ENCODE measurements at regions not wholly inside any gene's neighbourhood (a gene's known extent, or its start where the extent isn't known, plus 50 kb on each side); places are given as distances from the start of the nearest gene placed in this dataset.

GRCh38 chr4:12499693-12500092 is 984.4 kb downstream of the RAB28 start:
- peaks cover 0 to 22% (median 6%) of the 10 kb centered on the region in 7 donors for H3K9me3 Mint-ChIP-seq
- Histone ChIP-seq H4K20me1 (ENCODE audit: insufficient read depth, low read length) (no peaks in the 10 kb centered on the region), H3K4me1 (ENCODE audit: control insufficient read depth in 1 of 2, insufficient read depth in 2 of 2, low read length in 2 of 2) (no peaks in the 10 kb centered on the region), H3K36me3 (replicated peaks in 1 of 2; ENCODE audit: control insufficient read depth in 1 of 2, insufficient read depth in 2 of 2, low read length in 2 of 2) (no peaks in the 10 kb centered on the region), H3K27ac (ENCODE audit: low read depth in 1 of 2, low read length in 2 of 2) (no peak overlapping the region), H3K9me3 (replicated peaks in 1 of 2; ENCODE audit: control insufficient read depth in 1 of 2, insufficient read depth in 1 of 2, low read length in 2 of 2) (peaks cover 6% of the 10 kb centered on the region in 2 donors), H3K79me2 (ENCODE audit: insufficient read depth, low read length) (no peaks in the 10 kb centered on the region), H2AFZ (ENCODE audit: insufficient read depth, low read depth, low read length, poor library complexity, severe bottlenecking) (no peak overlapping the region), H3K4me2 (replicated peaks; ENCODE audit: extremely low read depth, low read length, poor library complexity, severe bottlenecking) (no peak overlapping the region), H3K9ac (ENCODE audit: insufficient read depth, low read length, poor library complexity, severe bottlenecking) (no peak overlapping the region), H3K27me3 (ENCODE audit: control insufficient read depth in 2 of 2, insufficient read depth in 2 of 2, low read length in 2 of 2) (no peaks in the 10 kb centered on the region), H3K4me3 (replicated peaks in 1 of 3; ENCODE audit: low read depth in 2 of 3, low read length in 3 of 3) (no peak overlapping the region)
- no peak overlapping the region for H3K27ac Mint-ChIP-seq
- no peaks in the 10 kb centered on the region for H3K27me3 Mint-ChIP-seq (ENCODE audit: low read depth in 3 of 3)
- WGBS (ENCODE audit: insufficient coverage): 86% methylated on average over 2 of the region's 2 CpGs
- intact Hi-C loops (cut with micrococcal nuclease): no loop called here
- H3K36me3 Mint-ChIP-seq: no peaks in the 10 kb centered on the region
- H3K4me1 Mint-ChIP-seq: no peaks in the 10 kb centered on the region
- TF ChIP-seq CTCF (IDR thresholded peaks at IDR 0.05): no peak
- DNase-seq: no peak
- no peak overlapping the region for H3K4me3 Mint-ChIP-seq

GRCh38 chr4:12495211-12495610 is 988.9 kb downstream of the RAB28 start:
- peaks cover 0 to 6% of the 10 kb centered on the region in 2 donors for H3K9me3 ChIP-seq (replicated peaks in 1 of 2; ENCODE audit: control insufficient read depth in 1 of 2, insufficient read depth in 1 of 2, low read length in 2 of 2)
- H3K4me3 ChIP-seq (replicated peaks in 1 of 3; ENCODE audit: low read depth in 2 of 3, low read length in 3 of 3): no peak overlapping the region
- intact Hi-C loops (cut with micrococcal nuclease): no loop called here
- Mint-ChIP-seq H3K4me1 (no peaks in the 10 kb centered on the region), H3K27ac (no peak overlapping the region), H3K9me3 (peaks cover 0 to 10% (median 3%) of the 10 kb centered on the region in 7 donors), H3K36me3 (no peaks in the 10 kb centered on the region), H3K4me3 (no peak overlapping the region), H3K27me3 (ENCODE audit: low read depth in 3 of 3) (no peaks in the 10 kb centered on the region)
- no peaks in the 10 kb centered on the region for H3K36me3 ChIP-seq (replicated peaks in 1 of 2; ENCODE audit: control insufficient read depth in 1 of 2, insufficient read depth in 2 of 2, low read length in 2 of 2)
- no peaks in the 10 kb centered on the region for H3K79me2 ChIP-seq (ENCODE audit: insufficient read depth, low read length)
- no peaks in the 10 kb centered on the region for H3K4me1 ChIP-seq (ENCODE audit: control insufficient read depth in 1 of 2, insufficient read depth in 2 of 2, low read length in 2 of 2)
- no peak for TF ChIP-seq CTCF (IDR thresholded peaks at IDR 0.05)
- H3K4me2 ChIP-seq (replicated peaks; ENCODE audit: extremely low read depth, low read length, poor library complexity, severe bottlenecking): no peak overlapping the region
- no peak overlapping the region for H2AFZ ChIP-seq (ENCODE audit: insufficient read depth, low read depth, low read length, poor library complexity, severe bottlenecking)
- no peak overlapping the region for H3K27ac ChIP-seq (ENCODE audit: low read depth in 1 of 2, low read length in 2 of 2)
- no peaks in the 10 kb centered on the region for H4K20me1 ChIP-seq (ENCODE audit: insufficient read depth, low read length)
- no peak overlapping the region for H3K9ac ChIP-seq (ENCODE audit: insufficient read depth, low read length, poor library complexity, severe bottlenecking)
- H3K27me3 ChIP-seq (ENCODE audit: control insufficient read depth in 2 of 2, insufficient read depth in 2 of 2, low read length in 2 of 2): no peaks in the 10 kb centered on the region
- no peak for DNase-seq
